Globus pallidus (tissue), 1 donor: ENCODE measurements at regions not wholly inside any gene's neighbourhood (a gene's known extent, or its start where the extent isn't known, plus 50 kb on each side); places are given as distances from the start of the nearest gene placed in this dataset.
"Not testable (repeated sequence)": the region's sequence is repeated elsewhere in the genome, so short reads cannot be mapped to it uniquely, and the experiment has no call there.

Source experiments
- DNase-seq: peaks from one replicate; pipeline ENCODE4 v3.0.0-alpha.2; 2015; ENCODE audit warnings: low spot score

GRCh38 chr6:28623242-28623641 is 97.6 kb downstream of the GPX5 start:
- DNase-seq, result not testable (repeated sequence)

GRCh38 chr6:28626386-28626785 is 100.7 kb downstream of the GPX5 start:
- DNase-seq, result not testable (repeated sequence)

- no peak for DNase-seq
Measured at GRCh38 chr6:28632326-28632851, 106.7 kb downstream of the GPX5 start.

- DNase-seq, result no peak
Measured at GRCh38 chr6:28633445-28634215, 107.9 kb downstream of the GPX5 start.

GRCh38 chr6:28634411-28634760 is 108.7 kb downstream of the GPX5 start:
- DNase-seq, result no peak

GRCh38 chr6:28634761-28635546 is 109.3 kb downstream of the GPX5 start:
- no peak for DNase-seq

GRCh38 chr6:28635547-28636158 is 110.0 kb downstream of the GPX5 start:
- no peak for DNase-seq

GRCh38 chr6:28638787-28639430 is 113.2 kb downstream of the GPX5 start:
- no peak for DNase-seq

GRCh38 chr6:28639445-28640290 is 114.0 kb downstream of the GPX5 start:
- DNase-seq, result not testable (repeated sequence)

- DNase-seq, result no peak
Measured at GRCh38 chr6:28643017-28643740, 117.5 kb downstream of the GPX5 start.

- DNase-seq, result no peak
Measured at GRCh38 chr6:28646650-28647049, 121.0 kb downstream of the GPX5 start.

GRCh38 chr6:28648035-28648877 is 122.6 kb downstream of the GPX5 start:
- peak; percentile 38 for DNase-seq

- DNase-seq, result no peak
Measured at GRCh38 chr6:28648878-28649375, 123.2 kb downstream of the GPX5 start.

- DNase-seq, result no peak
Measured at GRCh38 chr6:28651161-28651560, 125.5 kb downstream of the GPX5 start.

GRCh38 chr6:28653876-28654275 is 128.2 kb downstream of the GPX5 start:
- DNase-seq, result no peak

GRCh38 chr6:28655164-28655563 is 129.5 kb downstream of the GPX5 start:
- no peak for DNase-seq

- DNase-seq, result no peak
Measured at GRCh38 chr6:28656715-28657114, 131.0 kb downstream of the GPX5 start.

- DNase-seq, result no peak
Measured at GRCh38 chr6:28657381-28657768, 131.7 kb downstream of the GPX5 start.

- DNase-seq, result peak; percentile 42
Measured at GRCh38 chr6:28657769-28658465, 132.2 kb downstream of the GPX5 start.
